ENCODE measurements at regions not wholly inside any gene's neighbourhood (a gene's known extent, or its start where the extent isn't known, plus 50 kb on each side); places are given as distances from the start of the nearest gene placed in this dataset.

GRCh38 chr5:3142261-3143027 lies 391.0 kb upstream of the IRX2 start:
- intact Hi-C loops (cut with micrococcal nuclease) = no loop called here
- no peak for DNase-seq
- Mint-ChIP-seq H3K9me3 (peaks cover 13% of the 10 kb centered on the region), H3K4me1 (no peaks in the 10 kb centered on the region), H3K36me3 (ENCODE audit: low read depth) (no peaks in the 10 kb centered on the region), H3K27me3 (no peaks in the 10 kb centered on the region), H3K27ac (no peak overlapping the region), H3K4me3 (no peak overlapping the region)

DNA sequence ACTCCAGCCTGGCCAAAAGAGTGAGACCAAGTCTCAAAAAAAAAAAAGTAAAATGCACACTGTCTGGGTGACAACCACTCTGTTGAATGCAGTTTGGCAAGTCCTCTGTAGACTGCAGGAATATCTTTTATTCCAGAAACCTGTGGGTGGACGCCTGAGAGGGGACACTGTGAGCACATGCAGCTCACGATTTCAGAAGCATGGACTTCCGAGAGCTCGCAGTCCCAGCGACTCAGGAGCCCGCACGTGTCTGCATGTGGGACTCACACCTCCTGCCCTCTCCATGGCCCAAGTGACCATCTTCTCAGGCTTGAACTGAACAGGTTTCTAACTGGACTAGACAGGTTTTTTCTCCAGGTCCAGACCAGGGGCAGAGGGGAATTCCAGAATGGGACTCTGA lies 388.6 kb upstream of the IRX2 start:
- no peaks in the 10 kb centered on the region for H3K4me1 Mint-ChIP-seq
- no peaks in the 10 kb centered on the region for H3K27me3 Mint-ChIP-seq
- H3K9me3 Mint-ChIP-seq = peaks cover 11% of the 10 kb centered on the region
- intact Hi-C loops (cut with micrococcal nuclease) = no loop called here
- H3K4me3 Mint-ChIP-seq = no peak overlapping the region
- H3K36me3 Mint-ChIP-seq (ENCODE audit: low read depth) = no peaks in the 10 kb centered on the region
- no peak overlapping the region for H3K27ac Mint-ChIP-seq
- no peak for DNase-seq

GRCh38 chr5:3139499-3139931 lies 388.0 kb upstream of the IRX2 start:
- DNase-seq = no peak
- Mint-ChIP-seq H3K4me1 (no peaks in the 10 kb centered on the region), H3K27me3 (no peaks in the 10 kb centered on the region), H3K4me3 (no peak overlapping the region), H3K27ac (no peak overlapping the region), H3K9me3 (peaks cover 6% of the 10 kb centered on the region), H3K36me3 (ENCODE audit: low read depth) (no peaks in the 10 kb centered on the region)
- intact Hi-C loops (cut with micrococcal nuclease) = no loop called here

DNA sequence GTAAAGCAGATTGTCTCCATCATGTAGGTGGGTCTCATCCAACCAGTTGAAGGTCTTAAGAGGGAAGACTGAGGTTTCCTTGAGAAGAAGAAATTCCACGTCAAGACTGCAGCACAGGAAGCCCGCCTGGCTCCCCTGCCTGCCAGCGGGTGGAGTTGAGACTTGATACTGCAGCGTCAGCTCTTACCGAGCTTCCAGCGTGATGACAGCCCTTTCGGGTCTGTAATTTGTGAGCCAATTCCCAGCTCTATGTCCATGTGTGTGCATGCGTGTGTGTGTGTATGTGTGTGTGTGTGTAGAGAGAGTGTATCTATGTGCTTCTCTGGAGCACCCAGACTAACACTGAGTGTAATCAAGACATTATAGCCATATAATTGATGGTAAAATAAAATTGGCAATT lies 379.7 kb upstream of the IRX2 start:
- intact Hi-C loops (cut with micrococcal nuclease) = no loop called here
- DNase-seq = no peak
- Mint-ChIP-seq H3K9me3 (peaks cover 4% of the 10 kb centered on the region), H3K4me1 (no peaks in the 10 kb centered on the region), H3K4me3 (no peak overlapping the region), H3K36me3 (ENCODE audit: low read depth) (no peaks in the 10 kb centered on the region), H3K27me3 (no peaks in the 10 kb centered on the region), H3K27ac (no peak overlapping the region)

DNA sequence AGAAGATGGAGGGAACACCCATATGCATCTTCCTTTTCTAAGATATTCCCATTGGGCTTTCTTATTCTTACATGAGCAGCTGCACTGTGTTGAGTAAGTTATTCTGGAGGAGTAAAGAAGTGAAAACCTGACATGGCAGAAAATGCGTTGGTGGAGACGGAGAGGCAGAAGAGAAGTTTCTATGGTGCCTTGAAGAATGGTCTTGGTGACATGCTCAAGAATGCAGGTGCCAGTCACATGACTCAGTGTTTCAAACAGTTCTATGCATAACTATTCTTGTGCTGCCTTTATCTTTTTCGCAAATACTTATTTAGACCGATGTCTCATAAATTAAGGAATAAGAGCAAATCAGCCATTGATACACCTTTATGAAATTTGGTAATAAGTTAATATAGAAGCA lies 377.8 kb upstream of the IRX2 start:
- H3K4me3 Mint-ChIP-seq = no peak overlapping the region
- DNase-seq = no peak
- no peaks in the 10 kb centered on the region for H3K4me1 Mint-ChIP-seq
- H3K27me3 Mint-ChIP-seq = no peaks in the 10 kb centered on the region
- H3K36me3 Mint-ChIP-seq (ENCODE audit: low read depth) = no peaks in the 10 kb centered on the region
- H3K27ac Mint-ChIP-seq = no peak overlapping the region
- intact Hi-C loops (cut with micrococcal nuclease) = no loop called here
- peaks cover 4% of the 10 kb centered on the region for H3K9me3 Mint-ChIP-seq

DNA sequence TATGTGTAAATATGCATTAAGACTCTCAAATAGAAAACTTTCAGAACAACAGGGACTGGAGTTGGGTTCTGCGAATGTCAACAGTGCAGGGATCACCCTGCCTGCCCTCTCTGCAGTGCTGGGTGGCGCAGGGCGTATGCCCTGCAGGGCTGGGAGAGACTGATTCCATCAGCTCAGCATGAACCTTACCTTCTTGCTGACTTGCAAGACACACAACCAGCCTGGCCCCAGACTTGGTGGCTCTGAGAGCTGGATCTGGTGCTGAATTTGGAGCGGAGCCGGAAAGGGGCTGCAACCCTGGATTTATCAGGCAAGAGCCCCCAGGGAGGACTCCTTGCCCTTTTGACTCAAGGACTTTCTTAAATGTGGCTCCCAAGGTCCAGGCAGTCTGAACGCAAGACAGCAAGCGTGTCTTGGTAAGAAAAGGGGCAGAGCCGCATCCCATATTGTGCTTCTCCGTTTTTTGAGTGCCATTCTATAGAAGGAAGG lies 376.0 kb upstream of the IRX2 start:
- no peaks in the 10 kb centered on the region for H3K4me1 Mint-ChIP-seq
- DNase-seq = no peak
- peaks cover 4% of the 10 kb centered on the region for H3K9me3 Mint-ChIP-seq
- no peaks in the 10 kb centered on the region for H3K36me3 Mint-ChIP-seq (ENCODE audit: low read depth)
- intact Hi-C loops (cut with micrococcal nuclease) = no loop called here
- H3K27ac Mint-ChIP-seq = no peak overlapping the region
- no peaks in the 10 kb centered on the region for H3K27me3 Mint-ChIP-seq
- no peak overlapping the region for H3K4me3 Mint-ChIP-seq

- no peak overlapping the region for H3K4me3 Mint-ChIP-seq
- H3K4me1 Mint-ChIP-seq = no peaks in the 10 kb centered on the region
- H3K27me3 Mint-ChIP-seq = peaks cover 1% of the 10 kb centered on the region
- DNase-seq = no peak
- intact Hi-C loops (cut with micrococcal nuclease) = no loop called here
- H3K27ac Mint-ChIP-seq = no peak overlapping the region
- H3K36me3 Mint-ChIP-seq (ENCODE audit: low read depth) = no peaks in the 10 kb centered on the region
- H3K9me3 Mint-ChIP-seq = peaks cover 4% of the 10 kb centered on the region
These were observed 375.2 kb upstream of the IRX2 start for GRCh38 chr5:3126639-3127038.

- peaks cover 4% of the 10 kb centered on the region for H3K27me3 Mint-ChIP-seq
- no peaks in the 10 kb centered on the region for H3K4me1 Mint-ChIP-seq
- no peaks in the 10 kb centered on the region for H3K36me3 Mint-ChIP-seq (ENCODE audit: low read depth)
- H3K4me3 Mint-ChIP-seq = no peak overlapping the region
- no peaks in the 10 kb centered on the region for H3K9me3 Mint-ChIP-seq
- no peak overlapping the region for H3K27ac Mint-ChIP-seq
- no peak for DNase-seq
- intact Hi-C loops (cut with micrococcal nuclease) = no loop called here
These were observed 372.9 kb upstream of the IRX2 start for GRCh38 chr5:3124410-3124809.

DNA sequence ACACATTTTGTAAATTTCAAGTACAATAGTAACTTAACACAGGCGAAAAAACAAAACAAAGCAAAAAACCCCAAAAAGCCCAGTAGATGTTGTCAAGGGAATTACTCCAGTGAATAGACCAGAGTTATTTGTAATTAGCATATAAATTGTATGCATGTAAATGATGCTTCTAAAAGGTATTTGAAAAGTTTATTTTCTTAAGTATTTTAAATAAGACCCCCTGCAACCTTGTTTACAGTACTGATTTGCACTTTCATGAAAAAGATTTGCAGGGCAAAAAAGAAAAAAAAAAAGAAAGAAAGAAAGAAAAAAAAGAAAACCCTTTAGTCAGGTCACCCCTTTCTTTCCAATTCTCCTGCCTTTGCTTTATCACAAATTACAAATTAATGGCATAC lies 372.3 kb upstream of the IRX2 start:
- Mint-ChIP-seq H3K9me3 (no peaks in the 10 kb centered on the region), H3K4me3 (no peak overlapping the region), H3K27me3 (peaks cover 10% of the 10 kb centered on the region), H3K4me1 (no peaks in the 10 kb centered on the region), H3K36me3 (ENCODE audit: low read depth) (no peaks in the 10 kb centered on the region), H3K27ac (no peak overlapping the region)
- intact Hi-C loops (cut with micrococcal nuclease) = no loop called here
- DNase-seq = no peak

- intact Hi-C loops (cut with micrococcal nuclease) = no loop called here
- Mint-ChIP-seq H3K4me3 (no peak overlapping the region), H3K27ac (no peak overlapping the region), H3K9me3 (no peaks in the 10 kb centered on the region), H3K36me3 (ENCODE audit: low read depth) (no peaks in the 10 kb centered on the region), H3K4me1 (no peaks in the 10 kb centered on the region), H3K27me3 (peaks cover 14% of the 10 kb centered on the region)
- no peak for DNase-seq
These were observed 371.7 kb upstream of the IRX2 start for GRCh38 chr5:3122985-3123762.

DNA sequence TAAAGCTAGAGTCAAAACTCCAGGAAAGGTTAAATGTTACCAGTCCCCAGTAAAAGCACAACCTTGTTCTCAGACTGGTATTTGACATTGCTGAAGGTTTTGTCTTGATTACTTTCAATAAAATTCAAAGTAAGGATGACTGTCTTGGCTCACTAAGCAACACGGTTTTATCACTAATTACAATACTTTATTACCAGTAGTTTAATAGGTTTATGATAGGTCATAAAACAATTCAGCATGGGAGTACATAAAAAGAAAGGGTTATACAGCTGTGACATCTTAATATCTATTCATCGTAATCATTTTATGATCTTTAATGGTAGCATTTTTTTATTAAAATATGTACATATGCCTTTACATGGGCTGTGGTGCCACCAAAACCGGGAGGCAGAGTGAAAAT lies 370.7 kb upstream of the IRX2 start:
- DNase-seq = no peak
- Mint-ChIP-seq H3K4me1 (no peaks in the 10 kb centered on the region), H3K9me3 (peaks cover 3% of the 10 kb centered on the region), H3K4me3 (no peak overlapping the region), H3K27me3 (peaks cover 22% of the 10 kb centered on the region), H3K36me3 (ENCODE audit: low read depth) (no peaks in the 10 kb centered on the region), H3K27ac (no peak overlapping the region)
- intact Hi-C loops (cut with micrococcal nuclease) = no loop called here

GRCh38 chr5:3121813-3122212 lies 370.3 kb upstream of the IRX2 start:
- Mint-ChIP-seq H3K4me1 (no peaks in the 10 kb centered on the region), H3K27ac (no peak overlapping the region), H3K9me3 (peaks cover 4% of the 10 kb centered on the region), H3K27me3 (peaks cover 24% of the 10 kb centered on the region), H3K36me3 (ENCODE audit: low read depth) (no peaks in the 10 kb centered on the region), H3K4me3 (no peak overlapping the region)
- no peak for DNase-seq
- intact Hi-C loops (cut with micrococcal nuclease) = no loop called here

DNA sequence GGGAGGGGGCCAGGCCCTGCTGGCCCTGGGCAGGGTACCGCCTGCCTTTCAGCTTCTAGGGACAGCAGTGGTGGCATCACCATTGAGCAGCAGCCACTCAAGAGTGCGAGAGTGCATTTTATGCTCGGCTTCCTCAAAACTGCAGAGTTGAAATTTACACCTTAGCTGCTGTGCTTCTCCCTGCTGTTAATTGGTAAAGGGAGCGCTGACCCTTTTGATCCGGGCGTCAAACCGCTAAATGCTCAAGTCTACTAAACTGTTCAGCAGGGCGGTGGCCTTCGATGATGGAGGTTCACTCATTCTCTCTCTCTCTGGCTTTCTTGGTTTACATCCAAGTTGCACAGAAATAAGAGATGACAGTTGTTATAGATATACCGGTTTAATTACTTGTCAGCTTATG lies 368.6 kb upstream of the IRX2 start:
- Mint-ChIP-seq H3K4me3 (no peak overlapping the region), H3K36me3 (ENCODE audit: low read depth) (no peaks in the 10 kb centered on the region), H3K4me1 (no peaks in the 10 kb centered on the region), H3K27ac (no peak overlapping the region), H3K27me3 (peaks cover 27% of the 10 kb centered on the region), H3K9me3 (peaks cover 4% of the 10 kb centered on the region)
- intact Hi-C loops (cut with micrococcal nuclease) = no loop called here
- DNase-seq = no peak

GRCh38 chr5:3119435-3119834 lies 368.0 kb upstream of the IRX2 start:
- intact Hi-C loops (cut with micrococcal nuclease) = loop anchor here (5.0 kb wide), 2 partner anchors 367 to 483 kb away; partner anchors contain the start of gene IRX2

More at GRCh38 chr5:3119435-3119834, 368.0 kb upstream of the IRX2 start:
- Mint-ChIP-seq H3K27me3 (peaks cover 27% of the 10 kb centered on the region), H3K9me3 (peaks cover 4% of the 10 kb centered on the region), H3K4me1 (no peaks in the 10 kb centered on the region), H3K4me3 (no peak overlapping the region), H3K27ac (no peak overlapping the region), H3K36me3 (ENCODE audit: low read depth) (no peaks in the 10 kb centered on the region)
- DNase-seq = no peak

All from activated CD4-positive, alpha-beta T cell treated with anti-CD3 and anti-CD28 coated beads, Interleukin-2, amount 10 ng/mL, durations not matched to agents 24 days and 14 days (primary cell).